ENCODE measurements at regions not wholly inside any gene's neighbourhood (a gene's known extent, or its start where the extent isn't known, plus 50 kb on each side); places are given as distances from the start of the nearest gene placed in this dataset.
"Not testable (repeated sequence)": the region's sequence is repeated elsewhere in the genome, so short reads cannot be mapped to it uniquely, and the experiment has no call there.

- no peak for DNase-seq (ENCODE audit: low read depth)
- H3K4me3 ChIP-seq (ENCODE audit: low read depth, low read length), result no peak overlapping the region
- TF ChIP-seq, protein P1, sequence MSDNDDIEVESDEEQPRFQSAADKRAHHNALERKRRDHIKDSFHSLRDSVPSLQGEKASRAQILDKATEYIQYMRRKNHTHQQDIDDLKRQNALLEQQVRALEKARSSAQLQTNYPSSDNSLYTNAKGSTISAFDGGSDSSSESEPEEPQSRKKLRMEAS (IDR thresholded peaks at IDR 0.05; ENCODE audit: low read depth, low read length), result no peak
- TF ChIP-seq MYC (IDR thresholded peaks at IDR 0.05; ENCODE audit: low read depth, low read length), result no peak
- no peak for TF ChIP-seq POLR2A (IDR thresholded peaks at IDR 0.05; ENCODE audit: extremely low read depth, insufficient read length)
- TF ChIP-seq, protein P2, sequence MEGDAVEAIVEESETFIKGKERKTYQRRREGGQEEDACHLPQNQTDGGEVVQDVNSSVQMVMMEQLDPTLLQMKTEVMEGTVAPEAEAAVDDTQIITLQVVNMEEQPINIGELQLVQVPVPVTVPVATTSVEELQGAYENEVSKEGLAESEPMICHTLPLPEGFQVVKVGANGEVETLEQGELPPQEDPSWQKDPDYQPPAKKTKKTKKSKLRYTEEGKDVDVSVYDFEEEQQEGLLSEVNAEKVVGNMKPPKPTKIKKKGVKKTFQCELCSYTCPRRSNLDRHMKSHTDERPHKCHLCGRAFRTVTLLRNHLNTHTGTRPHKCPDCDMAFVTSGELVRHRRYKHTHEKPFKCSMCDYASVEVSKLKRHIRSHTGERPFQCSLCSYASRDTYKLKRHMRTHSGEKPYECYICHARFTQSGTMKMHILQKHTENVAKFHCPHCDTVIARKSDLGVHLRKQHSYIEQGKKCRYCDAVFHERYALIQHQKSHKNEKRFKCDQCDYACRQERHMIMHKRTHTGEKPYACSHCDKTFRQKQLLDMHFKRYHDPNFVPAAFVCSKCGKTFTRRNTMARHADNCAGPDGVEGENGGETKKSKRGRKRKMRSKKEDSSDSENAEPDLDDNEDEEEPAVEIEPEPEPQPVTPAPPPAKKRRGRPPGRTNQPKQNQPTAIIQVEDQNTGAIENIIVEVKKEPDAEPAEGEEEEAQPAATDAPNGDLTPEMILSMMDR (IDR thresholded peaks at IDR 0.05; ENCODE audit: low read depth, low read length), result no peak
Observed at GRCh38 chr6:99668036-99668705, 61.5 kb downstream of the PRDM13 start.

- DNase-seq (ENCODE audit: low read depth), result no peak
- TF ChIP-seq, protein P2 (IDR thresholded peaks at IDR 0.05; ENCODE audit: low read depth, low read length), result no peak
- TF ChIP-seq, protein P1 (IDR thresholded peaks at IDR 0.05; ENCODE audit: low read depth, low read length), result no peak
- TF ChIP-seq POLR2A (IDR thresholded peaks at IDR 0.05; ENCODE audit: extremely low read depth, insufficient read length) (no peak), MYC (IDR thresholded peaks at IDR 0.05; ENCODE audit: low read depth, low read length) (no peak)
- H3K4me3 ChIP-seq (ENCODE audit: low read depth, low read length), result no peak overlapping the region
Observed at GRCh38 chr6:99689916-99690685, 83.5 kb downstream of the PRDM13 start.

- not testable (repeated sequence) for DNase-seq (ENCODE audit: low read depth); H3K4me3 ChIP-seq (ENCODE audit: low read depth, low read length)
Observed at GRCh38 chr6:99702287-99702686, 95.7 kb downstream of the PRDM13 start.

DNA sequence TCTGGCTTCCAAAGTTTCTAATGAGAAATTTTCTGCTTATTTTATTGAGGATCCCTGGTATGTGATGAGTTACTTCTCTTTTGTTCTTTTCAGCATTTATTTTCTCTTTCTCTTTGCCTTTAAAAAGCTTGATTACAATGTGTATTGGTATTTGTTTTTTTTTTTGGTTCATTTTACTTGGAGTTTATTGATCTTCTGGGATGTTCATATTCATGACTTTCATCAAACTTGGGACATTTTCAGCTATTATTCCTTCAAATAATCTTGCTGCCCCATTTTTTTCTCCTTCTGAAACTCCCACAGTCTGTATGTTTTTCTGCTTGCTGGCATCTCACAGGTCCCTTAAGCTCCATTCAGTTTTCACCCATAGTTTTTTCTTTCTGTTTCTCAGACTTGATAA lies 102.4 kb downstream of the PRDM13 start:
- no peak overlapping the region for H3K4me3 ChIP-seq (ENCODE audit: low read depth, low read length)
- DNase-seq (ENCODE audit: low read depth), result no peak
- TF ChIP-seq, protein P1 (IDR thresholded peaks at IDR 0.05; ENCODE audit: low read depth, low read length), result no peak
- TF ChIP-seq POLR2A (IDR thresholded peaks at IDR 0.05; ENCODE audit: extremely low read depth, insufficient read length), result no peak
- TF ChIP-seq, protein P2 (IDR thresholded peaks at IDR 0.05; ENCODE audit: low read depth, low read length), result no peak
- TF ChIP-seq MYC (IDR thresholded peaks at IDR 0.05; ENCODE audit: low read depth, low read length), result no peak

DNA sequence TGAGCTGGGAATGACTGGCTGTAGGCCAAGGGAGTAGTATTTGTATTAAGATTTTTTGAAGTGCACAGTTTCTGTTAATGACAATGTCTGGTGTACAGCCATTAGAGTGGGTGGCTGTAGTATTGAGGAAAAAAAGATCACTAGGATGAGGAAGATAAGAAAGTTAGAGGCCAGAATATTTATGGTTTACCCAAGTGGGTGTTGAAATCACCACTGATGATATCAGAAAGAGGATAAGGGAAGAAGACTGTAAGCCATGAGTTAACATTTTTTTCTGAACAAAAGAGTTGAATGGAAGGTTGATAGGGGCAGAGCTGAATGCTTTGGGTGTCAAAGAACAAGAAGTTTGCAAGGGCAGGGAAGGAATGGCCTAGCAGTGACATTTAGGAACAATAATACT lies 104.7 kb downstream of the PRDM13 start:
- no peak overlapping the region for H3K4me3 ChIP-seq (ENCODE audit: low read depth, low read length)
- peak; percentile 53 for DNase-seq (ENCODE audit: low read depth)
- TF ChIP-seq, protein P1 (IDR thresholded peaks at IDR 0.05; ENCODE audit: low read depth, low read length), result no peak
- TF ChIP-seq, protein P2 (IDR thresholded peaks at IDR 0.05; ENCODE audit: low read depth, low read length), result no peak
- TF ChIP-seq POLR2A (IDR thresholded peaks at IDR 0.05; ENCODE audit: extremely low read depth, insufficient read length) (no peak), MYC (IDR thresholded peaks at IDR 0.05; ENCODE audit: low read depth, low read length) (no peak)

DNA sequence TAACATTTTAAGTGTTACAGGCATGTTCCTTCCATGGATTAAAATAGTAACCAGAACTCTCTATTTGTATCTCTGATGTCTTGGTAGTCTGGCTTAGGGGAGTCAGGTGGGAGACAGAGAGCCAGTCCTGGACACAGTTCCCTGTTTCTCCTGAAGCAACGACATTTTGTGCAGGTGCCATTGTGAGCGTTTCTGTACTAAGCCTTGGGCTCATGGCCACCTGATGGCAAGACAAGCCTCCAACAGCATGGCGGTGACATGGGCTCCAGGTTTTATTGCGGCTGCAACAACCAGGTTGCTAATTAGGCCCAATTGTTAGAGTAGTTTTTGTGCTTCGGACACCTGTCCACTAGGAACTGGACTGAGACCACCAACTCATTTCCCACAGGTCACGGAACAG lies 105.3 kb downstream of the PRDM13 start:
- no peak for DNase-seq (ENCODE audit: low read depth)
- no peak overlapping the region for H3K4me3 ChIP-seq (ENCODE audit: low read depth, low read length)
- no peak for TF ChIP-seq MYC (IDR thresholded peaks at IDR 0.05; ENCODE audit: low read depth, low read length)

Measured in NB4 (cell line).